OCI-LY3 (cell line): ENCODE measurements at regions not wholly inside any gene's neighbourhood (a gene's known extent, or its start where the extent isn't known, plus 50 kb on each side); places are given as distances from the start of the nearest gene placed in this dataset.

Experiments
- H2AFZ ChIP-seq: fragments of 200-600, 300-600 bp; shearing (Covaris generic); 2 replicates; pipeline ENCODE4 v1.6.0; 2014; ENCODE audit warnings: antibody characterized with exemption, low read depth, low read length
- H3K27ac ChIP-seq: fragments of 200-600, 300-600 bp; sonication (generic); 2 replicates; pipeline ENCODE4 v1.5.1; 2014; ENCODE audit warnings: mild to moderate bottlenecking, low read length, moderate library complexity, mixed read lengths
- H3K27me3 ChIP-seq: fragments of 200-600, 300-600 bp; sonication (generic); 2 replicates; pipeline ENCODE4 v1.6.1; 2014; ENCODE audit warnings: low read depth, low read length, mixed read lengths
- H3K36me3 ChIP-seq: fragments of 200-600, 300-600 bp; sonication (generic); replicated peaks from 2 replicates; pipeline ENCODE3; 2014; ENCODE audit warnings: low read depth, low read length, mixed read lengths
- H3K4me1 ChIP-seq: fragments of 300-600, 200-600 bp; sonication (generic); 2 replicates; pipeline ENCODE4 v1.6.1; 2014; ENCODE audit warnings: low read length, mixed read lengths
- H3K4me2 ChIP-seq: fragments of 200-600, 300-600 bp; sonication (generic); 2 replicates; pipeline ENCODE4 v1.6.1; 2014; ENCODE audit warnings: low read length, mixed read lengths
- H3K4me3 ChIP-seq: fragments of 300-600, 200-600 bp; sonication (generic); 2 replicates; pipeline ENCODE4 v1.5.1; 2014; ENCODE audit warnings: antibody characterized with exemption, mild to moderate bottlenecking, low read length, moderate library complexity
- H3K79me2 ChIP-seq: fragments of 300-600, 200-600 bp; shearing (Covaris generic); 2 replicates; pipeline ENCODE4 v1.6.1; 2014; ENCODE audit warnings: mild to moderate bottlenecking, low read length, mixed read lengths
- H3K9ac ChIP-seq: fragments of 300-600, 200-600 bp; shearing (Covaris generic); 2 replicates; pipeline ENCODE4 v1.6.0; 2014; ENCODE audit warnings: mild to moderate bottlenecking, low read length, moderate library complexity
- H3K9me3 ChIP-seq: fragments of 200-600, 300-600 bp; shearing (Covaris generic); 2 replicates; pipeline ENCODE4 v1.6.1; 2014; ENCODE audit warnings: low read length, mixed read lengths; ENCODE audit not compliant: insufficient read depth
- H4K20me1 ChIP-seq: fragments of 200-600, 300-600 bp; sonication (generic); 2 replicates; pipeline ENCODE4 v1.6.1; 2016; ENCODE audit warnings: low read length, mixed read lengths; ENCODE audit not compliant: insufficient read depth
- CTCF ChIP-seq: fragments of 200-600, 300-600 bp; sonication (generic); IDR thresholded peaks from 2 replicates; pipeline ENCODE4 v1.5.1; 2014; ENCODE audit warnings: antibody characterized with exemption, low read length, low read depth
- EZH2phosphoT487 ChIP-seq: fragments of 200-600 bp; shearing (Covaris generic); IDR thresholded peaks from 2 replicates; pipeline ENCODE4 v1.6.1; 2018; ENCODE audit warnings: antibody characterized with exemption, mixed run types, low read depth

- Histone ChIP-seq H3K9ac (no peak overlapping the region), H3K27me3 (no peaks in the 10 kb centered on the region), H3K4me1 (no peaks in the 10 kb centered on the region), H3K36me3 (no peaks in the 10 kb centered on the region), H3K9me3 (no peaks in the 10 kb centered on the region), H4K20me1 (no peaks in the 10 kb centered on the region), H3K4me3 (no peak overlapping the region), H3K4me2 (no peak overlapping the region), H3K79me2 (no peaks in the 10 kb centered on the region), H2AFZ (no peak overlapping the region), H3K27ac (no peak overlapping the region)
- TF ChIP-seq EZH2phosphoT487 (no peak), CTCF (no peak)
Measured at GRCh38 chr9:84111726-84112125, 131.1 kb downstream of the RMI1 start.

- H2AFZ ChIP-seq = no peak overlapping the region
- no peak overlapping the region for H3K27ac ChIP-seq
- no peaks in the 10 kb centered on the region for H3K9me3 ChIP-seq
- TF ChIP-seq CTCF (no peak), EZH2phosphoT487 (no peak)
- H3K9ac ChIP-seq = no peak overlapping the region
- no peaks in the 10 kb centered on the region for H3K4me1 ChIP-seq
- H3K79me2 ChIP-seq = no peaks in the 10 kb centered on the region
- no peaks in the 10 kb centered on the region for H4K20me1 ChIP-seq
- H3K36me3 ChIP-seq = no peaks in the 10 kb centered on the region
- H3K27me3 ChIP-seq = no peaks in the 10 kb centered on the region
- no peak overlapping the region for H3K4me2 ChIP-seq
- no peak overlapping the region for H3K4me3 ChIP-seq
Measured at GRCh38 chr9:84121991-84122523, 141.5 kb downstream of the RMI1 start.

GRCh38 chr9:84122572-84122971 is 142.0 kb downstream of the RMI1 start:
- Histone ChIP-seq H3K79me2 (no peaks in the 10 kb centered on the region), H3K27ac (no peak overlapping the region)

More at GRCh38 chr9:84122572-84122971, 142.0 kb downstream of the RMI1 start:
- no peaks in the 10 kb centered on the region for H3K9me3 ChIP-seq
- H3K27me3 ChIP-seq = no peaks in the 10 kb centered on the region
- H4K20me1 ChIP-seq = no peaks in the 10 kb centered on the region
- no peak overlapping the region for H3K4me3 ChIP-seq
- H3K9ac ChIP-seq = no peak overlapping the region
- H3K4me1 ChIP-seq = no peaks in the 10 kb centered on the region
- no peak overlapping the region for H2AFZ ChIP-seq
- H3K36me3 ChIP-seq = no peaks in the 10 kb centered on the region
- TF ChIP-seq CTCF (no peak), EZH2phosphoT487 (no peak)
- H3K4me2 ChIP-seq = no peak overlapping the region
